22Rv1 (cell line): ENCODE measurements at regions not wholly inside any gene's neighbourhood (a gene's known extent, or its start where the extent isn't known, plus 50 kb on each side); places are given as distances from the start of the nearest gene placed in this dataset.

Experiments
- H3K27ac ChIP-seq: fragments of 450-650 bp; 2 replicates; pipeline ENCODE4 v1.5.1; 2017
- CTCF ChIP-seq: fragments of 450-650 bp; IDR thresholded peaks from 2 replicates; pipeline ENCODE4 v1.5.1; 2017; ENCODE audit warnings: mild to moderate bottlenecking
- ZFX ChIP-seq: fragments of 450-650 bp; IDR thresholded peaks from 2 replicates; pipeline ENCODE4 v1.6.1; 2017; ENCODE audit warnings: antibody characterized with exemption, borderline replicate concordance

GRCh38 chr16:65757064-65757463, 609.4 kb upstream of the CDH5 start:
- TF ChIP-seq ZFX (no peak), CTCF (no peak)
- no peak overlapping the region for H3K27ac ChIP-seq

GRCh38 chr16:65756163-65756562, 610.3 kb upstream of the CDH5 start:
- no peak overlapping the region for H3K27ac ChIP-seq
- no peak for TF ChIP-seq CTCF
- no peak for TF ChIP-seq ZFX

- TF ChIP-seq CTCF (no peak), ZFX (no peak)
- no peak overlapping the region for H3K27ac ChIP-seq
These were observed 611.4 kb upstream of the CDH5 start for GRCh38 chr16:65754820-65755691.

- no peak overlapping the region for H3K27ac ChIP-seq
- TF ChIP-seq ZFX: no peak
- TF ChIP-seq CTCF: no peak
These were observed 614.0 kb upstream of the CDH5 start for GRCh38 chr16:65752522-65752844.

- TF ChIP-seq CTCF (no peak), ZFX (no peak)
- no peak overlapping the region for H3K27ac ChIP-seq
These were observed 614.6 kb upstream of the CDH5 start for GRCh38 chr16:65751622-65752521.

GRCh38 chr16:65749506-65749905, 617.0 kb upstream of the CDH5 start:
- TF ChIP-seq CTCF: no peak
- TF ChIP-seq ZFX: no peak
- no peak overlapping the region for H3K27ac ChIP-seq

GRCh38 chr16:65746941-65747340, 619.5 kb upstream of the CDH5 start:
- no peak overlapping the region for H3K27ac ChIP-seq
- no peak for TF ChIP-seq ZFX
- no peak for TF ChIP-seq CTCF
